ENCODE measurements at regions not wholly inside any gene's neighbourhood (a gene's known extent, or its start where the extent isn't known, plus 50 kb on each side); places are given as distances from the start of the nearest gene placed in this dataset.

DNA sequence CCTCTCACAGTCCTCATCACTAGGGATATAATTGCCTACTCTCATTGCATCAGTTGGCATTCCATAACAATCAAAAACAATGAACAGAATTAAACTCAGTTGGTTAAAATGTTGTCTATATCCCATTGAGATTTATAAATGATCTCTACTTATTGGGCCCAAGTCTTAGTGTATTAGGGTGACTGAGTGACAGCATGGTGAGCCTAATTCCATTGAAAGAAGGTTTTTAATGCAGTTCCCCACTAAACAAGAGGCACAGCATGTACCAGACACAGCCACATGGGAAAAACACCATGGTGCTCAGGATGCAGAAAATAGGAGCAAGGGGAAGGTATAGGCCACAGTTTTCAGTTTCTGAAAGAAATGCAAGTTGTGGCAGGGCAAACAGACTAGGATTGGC is 208.4 kb downstream of the RFC3 start:
- BruUV-seq (replicated peaks), result no TSS peak
- POLR2A ChIA-PET, result no interaction called here
- H3K4me1 Mint-ChIP-seq (ENCODE audit: insufficient read depth, unreplicated experiment), result no peaks in the 10 kb centered on the region
- DNase-seq (ENCODE audit: unreplicated experiment), result no peak
- no peak overlapping the region for H3K4me3 Mint-ChIP-seq (ENCODE audit: unreplicated experiment)
- H3K36me3 Mint-ChIP-seq (ENCODE audit: insufficient read depth, unreplicated experiment), result no peaks in the 10 kb centered on the region
- TF ChIP-seq, protein P1, sequence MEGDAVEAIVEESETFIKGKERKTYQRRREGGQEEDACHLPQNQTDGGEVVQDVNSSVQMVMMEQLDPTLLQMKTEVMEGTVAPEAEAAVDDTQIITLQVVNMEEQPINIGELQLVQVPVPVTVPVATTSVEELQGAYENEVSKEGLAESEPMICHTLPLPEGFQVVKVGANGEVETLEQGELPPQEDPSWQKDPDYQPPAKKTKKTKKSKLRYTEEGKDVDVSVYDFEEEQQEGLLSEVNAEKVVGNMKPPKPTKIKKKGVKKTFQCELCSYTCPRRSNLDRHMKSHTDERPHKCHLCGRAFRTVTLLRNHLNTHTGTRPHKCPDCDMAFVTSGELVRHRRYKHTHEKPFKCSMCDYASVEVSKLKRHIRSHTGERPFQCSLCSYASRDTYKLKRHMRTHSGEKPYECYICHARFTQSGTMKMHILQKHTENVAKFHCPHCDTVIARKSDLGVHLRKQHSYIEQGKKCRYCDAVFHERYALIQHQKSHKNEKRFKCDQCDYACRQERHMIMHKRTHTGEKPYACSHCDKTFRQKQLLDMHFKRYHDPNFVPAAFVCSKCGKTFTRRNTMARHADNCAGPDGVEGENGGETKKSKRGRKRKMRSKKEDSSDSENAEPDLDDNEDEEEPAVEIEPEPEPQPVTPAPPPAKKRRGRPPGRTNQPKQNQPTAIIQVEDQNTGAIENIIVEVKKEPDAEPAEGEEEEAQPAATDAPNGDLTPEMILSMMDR (IDR thresholded peaks at IDR 0.05; ENCODE audit: unreplicated experiment), result no peak
- H3K27me3 Mint-ChIP-seq (ENCODE audit: insufficient read depth, unreplicated experiment), result no peaks in the 10 kb centered on the region
- intact Hi-C loops (cut with micrococcal nuclease), result no loop called here
- CTCF ChIA-PET, result interaction anchor here (0.6 kb wide), 1 partner anchor 736 kb away, joined by 3 read pairs; no protein-coding TSS in a partner anchor
- H3K9me3 Mint-ChIP-seq (ENCODE audit: unreplicated experiment), result peaks cover 31% of the 10 kb centered on the region
- H3K27ac Mint-ChIP-seq (ENCODE audit: low read depth, unreplicated experiment), result peak overlapping the region; percentile 68

GRCh38 chr13:34028496-34029442 is 210.8 kb downstream of the RFC3 start:
- ChIA-PET CTCF (interaction anchor here (0.5 to 1.0 kb wide), 2 partner anchors 49 to 1128 kb away, joined by 4 read pairs; no protein-coding TSS in a partner anchor), POLR2A (no interaction called here)
- intact Hi-C loops (cut with micrococcal nuclease), result no loop called here
- TF ChIP-seq, protein P1 (IDR thresholded peaks at IDR 0.05; ENCODE audit: unreplicated experiment), result no peak
- Mint-ChIP-seq H3K4me1 (ENCODE audit: insufficient read depth, unreplicated experiment) (no peaks in the 10 kb centered on the region), H3K36me3 (ENCODE audit: insufficient read depth, unreplicated experiment) (no peaks in the 10 kb centered on the region), H3K27ac (ENCODE audit: low read depth, unreplicated experiment) (no peak overlapping the region), H3K27me3 (ENCODE audit: insufficient read depth, unreplicated experiment) (no peaks in the 10 kb centered on the region), H3K9me3 (ENCODE audit: unreplicated experiment) (peaks cover 16% of the 10 kb centered on the region), H3K4me3 (ENCODE audit: unreplicated experiment) (no peak overlapping the region)
- DNase-seq (ENCODE audit: unreplicated experiment), result no peak
- BruUV-seq (replicated peaks), result no TSS peak

DNA sequence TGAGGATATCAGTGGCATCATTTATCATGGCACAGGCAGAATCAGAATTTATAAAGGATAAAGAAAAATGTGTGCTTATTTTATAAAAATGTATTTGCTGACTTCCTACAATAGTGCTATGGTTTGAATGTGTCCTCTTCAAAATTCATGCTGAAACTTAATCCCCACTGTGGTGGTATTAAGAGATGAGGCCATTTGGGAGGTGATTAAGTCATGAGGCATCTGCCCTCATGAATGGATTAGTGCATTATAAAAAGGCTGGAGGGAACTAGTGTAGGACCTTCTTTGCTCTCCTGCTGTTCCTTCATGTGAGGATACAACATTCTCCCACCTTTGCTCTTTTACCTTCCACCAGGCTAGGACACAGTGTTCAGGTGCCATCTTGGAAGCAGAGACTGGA is 212.8 kb downstream of the RFC3 start:
- Mint-ChIP-seq H3K27me3 (ENCODE audit: insufficient read depth, unreplicated experiment) (no peaks in the 10 kb centered on the region), H3K4me1 (ENCODE audit: insufficient read depth, unreplicated experiment) (peaks cover 6% of the 10 kb centered on the region), H3K36me3 (ENCODE audit: insufficient read depth, unreplicated experiment) (no peaks in the 10 kb centered on the region), H3K9me3 (ENCODE audit: unreplicated experiment) (peaks cover 14% of the 10 kb centered on the region), H3K27ac (ENCODE audit: low read depth, unreplicated experiment) (no peak overlapping the region), H3K4me3 (ENCODE audit: unreplicated experiment) (no peak overlapping the region)
- intact Hi-C loops (cut with micrococcal nuclease), result no loop called here
- TF ChIP-seq, protein P1 (IDR thresholded peaks at IDR 0.05; ENCODE audit: unreplicated experiment), result no peak
- no peak for DNase-seq (ENCODE audit: unreplicated experiment)
- BruUV-seq (replicated peaks), result no TSS peak
- POLR2A ChIA-PET, result no interaction called here
- CTCF ChIA-PET, result no interaction called here

GRCh38 chr13:34031610-34032009 is 213.7 kb downstream of the RFC3 start:
- POLR2A ChIA-PET, result no interaction called here
- no TSS peak for BruUV-seq (replicated peaks)
- intact Hi-C loops (cut with micrococcal nuclease), result no loop called here
- no peak overlapping the region for H3K4me3 Mint-ChIP-seq (ENCODE audit: unreplicated experiment)
- H3K36me3 Mint-ChIP-seq (ENCODE audit: insufficient read depth, unreplicated experiment), result no peaks in the 10 kb centered on the region
- DNase-seq (ENCODE audit: unreplicated experiment), result no peak
- CTCF ChIA-PET, result no interaction called here
- peaks cover 11% of the 10 kb centered on the region for H3K4me1 Mint-ChIP-seq (ENCODE audit: insufficient read depth, unreplicated experiment)
- TF ChIP-seq, protein P1 (IDR thresholded peaks at IDR 0.05; ENCODE audit: unreplicated experiment), result no peak
- H3K27me3 Mint-ChIP-seq (ENCODE audit: insufficient read depth, unreplicated experiment), result no peaks in the 10 kb centered on the region
- H3K27ac Mint-ChIP-seq (ENCODE audit: low read depth, unreplicated experiment), result no peak overlapping the region
- H3K9me3 Mint-ChIP-seq (ENCODE audit: unreplicated experiment), result peaks cover 14% of the 10 kb centered on the region

Data from MCF 10A (cell line).